ENCODE measurements at regions not wholly inside any gene's neighbourhood (a gene's known extent, or its start where the extent isn't known, plus 50 kb on each side); places are given as distances from the start of the nearest gene placed in this dataset.
"Not testable (repeated sequence)": the region's sequence is repeated elsewhere in the genome, so short reads cannot be mapped to it uniquely, and the experiment has no call there.

GRCh38 chr2:21367421-21367820 is 243.7 kb downstream of the TDRD15 start:
- peak; percentile 55 for DNase-seq
- in situ Hi-C loops (cut with HindIII; ENCODE audit: low pct_ligation_motif_present, low pct_unique_long_range_greater_than_20kb, low sequenced_read_pairs), result no loop called here

GRCh38 chr2:21369787-21370186 is 246.0 kb downstream of the TDRD15 start:
- no peak for DNase-seq
- in situ Hi-C loops (cut with HindIII; ENCODE audit: low pct_ligation_motif_present, low pct_unique_long_range_greater_than_20kb, low sequenced_read_pairs), result no loop called here

GRCh38 chr2:21371499-21372003 is 247.8 kb downstream of the TDRD15 start:
- in situ Hi-C loops (cut with HindIII; ENCODE audit: low pct_ligation_motif_present, low pct_unique_long_range_greater_than_20kb, low sequenced_read_pairs), result no loop called here
- DNase-seq, result no peak

GRCh38 chr2:21372654-21373053 is 248.9 kb downstream of the TDRD15 start:
- in situ Hi-C loops (cut with HindIII; ENCODE audit: low pct_ligation_motif_present, low pct_unique_long_range_greater_than_20kb, low sequenced_read_pairs), result no loop called here
- DNase-seq, result peak; percentile 45

- DNase-seq, result no peak
- in situ Hi-C loops (cut with HindIII; ENCODE audit: low pct_ligation_motif_present, low pct_unique_long_range_greater_than_20kb, low sequenced_read_pairs), result no loop called here
These were observed 253.1 kb downstream of the TDRD15 start for GRCh38 chr2:21376864-21377263.

- in situ Hi-C loops (cut with HindIII; ENCODE audit: low pct_ligation_motif_present, low pct_unique_long_range_greater_than_20kb, low sequenced_read_pairs), result no loop called here
- no peak for DNase-seq
These were observed 255.4 kb downstream of the TDRD15 start for GRCh38 chr2:21379140-21379539.

GRCh38 chr2:21379668-21380067 is 255.9 kb downstream of the TDRD15 start:
- DNase-seq; in situ Hi-C loops (cut with HindIII; ENCODE audit: low pct_ligation_motif_present, low pct_unique_long_range_greater_than_20kb, low sequenced_read_pairs): not testable (repeated sequence)

GRCh38 chr2:21381421-21381820 is 257.7 kb downstream of the TDRD15 start:
- in situ Hi-C loops (cut with HindIII; ENCODE audit: low pct_ligation_motif_present, low pct_unique_long_range_greater_than_20kb, low sequenced_read_pairs), result no loop called here

GRCh38 chr2:21382701-21383520 is 259.1 kb downstream of the TDRD15 start:
- no peak for DNase-seq

More at GRCh38 chr2:21381421-21381820, 257.7 kb downstream of the TDRD15 start:
- no peak for DNase-seq

GRCh38 chr2:21386666-21387065 is 262.9 kb downstream of the TDRD15 start:
- in situ Hi-C loops (cut with HindIII; ENCODE audit: low pct_ligation_motif_present, low pct_unique_long_range_greater_than_20kb, low sequenced_read_pairs), result no loop called here
- no peak for DNase-seq

More at GRCh38 chr2:21382701-21383520, 259.1 kb downstream of the TDRD15 start:
- in situ Hi-C loops (cut with HindIII; ENCODE audit: low pct_ligation_motif_present, low pct_unique_long_range_greater_than_20kb, low sequenced_read_pairs), result no loop called here

- in situ Hi-C loops (cut with HindIII; ENCODE audit: low pct_ligation_motif_present, low pct_unique_long_range_greater_than_20kb, low sequenced_read_pairs), result no loop called here
- no peak for DNase-seq
These were observed 268.9 kb downstream of the TDRD15 start for GRCh38 chr2:21392649-21393048.

GRCh38 chr2:21393173-21393572 is 269.4 kb downstream of the TDRD15 start:
- in situ Hi-C loops (cut with HindIII; ENCODE audit: low pct_ligation_motif_present, low pct_unique_long_range_greater_than_20kb, low sequenced_read_pairs), result no loop called here

GRCh38 chr2:21395366-21395765 is 271.6 kb downstream of the TDRD15 start:
- DNase-seq, result peak; percentile 10

More at GRCh38 chr2:21393173-21393572, 269.4 kb downstream of the TDRD15 start:
- no peak for DNase-seq

GRCh38 chr2:21396252-21396651 is 272.5 kb downstream of the TDRD15 start:
- no peak for DNase-seq
- in situ Hi-C loops (cut with HindIII; ENCODE audit: low pct_ligation_motif_present, low pct_unique_long_range_greater_than_20kb, low sequenced_read_pairs), result no loop called here

More at GRCh38 chr2:21395366-21395765, 271.6 kb downstream of the TDRD15 start:
- in situ Hi-C loops (cut with HindIII; ENCODE audit: low pct_ligation_motif_present, low pct_unique_long_range_greater_than_20kb, low sequenced_read_pairs), result no loop called here

- in situ Hi-C loops (cut with HindIII; ENCODE audit: low pct_ligation_motif_present, low pct_unique_long_range_greater_than_20kb, low sequenced_read_pairs), result no loop called here
- DNase-seq, result no peak
These were observed 277.4 kb downstream of the TDRD15 start for GRCh38 chr2:21401022-21401698.

GRCh38 chr2:21404137-21404536 is 280.4 kb downstream of the TDRD15 start:
- in situ Hi-C loops (cut with HindIII; ENCODE audit: low pct_ligation_motif_present, low pct_unique_long_range_greater_than_20kb, low sequenced_read_pairs), result no loop called here

GRCh38 chr2:21404827-21405625 is 281.3 kb downstream of the TDRD15 start:
- DNase-seq, result peak; percentile 4
- in situ Hi-C loops (cut with HindIII; ENCODE audit: low pct_ligation_motif_present, low pct_unique_long_range_greater_than_20kb, low sequenced_read_pairs), result no loop called here

More at GRCh38 chr2:21404137-21404536, 280.4 kb downstream of the TDRD15 start:
- DNase-seq, result no peak

GRCh38 chr2:21406386-21406785 is 282.6 kb downstream of the TDRD15 start:
- DNase-seq, result no peak
- in situ Hi-C loops (cut with HindIII; ENCODE audit: low pct_ligation_motif_present, low pct_unique_long_range_greater_than_20kb, low sequenced_read_pairs), result no loop called here

GRCh38 chr2:21406911-21407310 is 283.1 kb downstream of the TDRD15 start:
- in situ Hi-C loops (cut with HindIII; ENCODE audit: low pct_ligation_motif_present, low pct_unique_long_range_greater_than_20kb, low sequenced_read_pairs), result no loop called here
- no peak for DNase-seq

Measured in ACHN (cell line).